Panc1 (cell line): ENCODE measurements at regions not wholly inside any gene's neighbourhood (a gene's known extent, or its start where the extent isn't known, plus 50 kb on each side); places are given as distances from the start of the nearest gene placed in this dataset.

Experiments used
- ATAC-seq: fragments of 200-7000 bp; cut with Tn5 transposase; 2 replicates; pipeline ENCODE4 v1.9.1; 2020; ENCODE audit warnings: mild to moderate bottlenecking, moderate library complexity
- BruUV-seq: library from RNA; stranded (reverse); fragments of 400-500 nt; replicated peaks from 2 replicates; lab custom pipeline; 2021; lab: Mats Ljungman, UMichigan
- CTCF ChIA-PET: fragments of 300-600 bp; sonication (Branson Sonifier 250); formaldehyde crosslinking; loops from one replicate; lab custom pipeline; 2022; ENCODE audit warnings: antibody characterized with exemption; lab: Charles Lee
- POLR2A ChIA-PET: fragments of 300-600 bp; sonication (Branson Sonifier 250); formaldehyde crosslinking; loops from one replicate; lab custom pipeline; 2022; ENCODE audit warnings: antibody characterized with exemption; lab: Charles Lee
- DNase-seq: peaks from one replicate; pipeline ENCODE4 v3.0.0-alpha.2; 2010; ENCODE audit warnings: low read depth, low spot score
- H3K27ac ChIP-seq: 2 replicates; pipeline ENCODE4 v1.5.1; 2011; ENCODE audit warnings: mild to moderate bottlenecking, low read length, inconsistent platforms
- H3K27me3 ChIP-seq: fragments of 200-500 bp; sonication (Bioruptor generic); 2 replicates; pipeline ENCODE4 v1.6.0; 2014; ENCODE audit warnings: low read length, inconsistent platforms; ENCODE audit not compliant: control insufficient read depth, insufficient read depth
- H3K36me3 ChIP-seq: fragments of 200-500 bp; sonication (Bioruptor generic); 2 replicates; pipeline ENCODE4 v1.5.1; 2014; ENCODE audit warnings: inconsistent platforms, mild to moderate bottlenecking, low read length, moderate library complexity; ENCODE audit not compliant: control insufficient read depth, insufficient read depth
- H3K4me1 ChIP-seq: 2 replicates; pipeline ENCODE4 v1.5.1; 2011; ENCODE audit warnings: inconsistent platforms, mild to moderate bottlenecking, low read length, moderate library complexity; ENCODE audit not compliant: control insufficient read depth, insufficient read depth
- H3K4me3 ChIP-seq, 2 experiments: 2 replicates each; pipeline ENCODE4 v1.5.1; 2011 to 2012; ENCODE audit warnings: low read depth in 2 of 2, low read length in 2 of 2, mild to moderate bottlenecking in 2 of 2, inconsistent platforms in 1 of 2, moderate library complexity in 1 of 2
- H3K9me3 ChIP-seq: fragments of 200-500 bp; sonication (Bioruptor generic); 2 replicates; pipeline ENCODE4 v1.5.1; 2014; ENCODE audit warnings: low read depth, mild to moderate bottlenecking, inconsistent platforms, low read length, moderate library complexity; ENCODE audit not compliant: control insufficient read depth, insufficient read depth
- CTCF ChIP-seq: fragments of 450-650 bp; IDR thresholded peaks from 2 replicates; pipeline ENCODE4 v1.5.1; 2017; ENCODE audit warnings: mild to moderate bottlenecking
- POLR2AphosphoS5 ChIP-seq: IDR thresholded peaks from 2 replicates; pipeline ENCODE4 v1.6.1; 2012; ENCODE audit warnings: mild to moderate bottlenecking, low read depth, low read length, moderate library complexity
- REST ChIP-seq, 2 experiments: IDR thresholded peaks; 2 replicates each; pipeline ENCODE4 v1.6.1; 2011 to 2012; ENCODE audit warnings: low read depth in 2 of 2, control low read depth in 1 of 2, low read length in 1 of 2, mild to moderate bottlenecking in 1 of 2, moderate library complexity in 1 of 2; ENCODE audit not compliant: insufficient read depth in 1 of 2
- SIN3A ChIP-seq: IDR thresholded peaks from 2 replicates; pipeline ENCODE4 v1.6.1; 2012; ENCODE audit warnings: low read depth, mild to moderate bottlenecking, low read length, moderate library complexity, borderline replicate concordance; ENCODE audit not compliant: insufficient read depth
- TCF7L2 ChIP-seq: IDR thresholded peaks from 2 replicates; pipeline ENCODE4 v1.6.1; 2011; ENCODE audit warnings: mild to moderate bottlenecking, low read depth, low read length, inconsistent platforms
- in situ Hi-C: cut with HindIII; loops from 2 replicates; pipeline ENCODE4 v1.10.0; 2016; ENCODE audit warnings: low sequenced_read_pairs, low pct_unique_long_range_greater_than_20kb
- intact Hi-C: fragments of 100-400 bp; cut with micrococcal nuclease; formaldehyde crosslinking; loops from one replicate; pipeline ENCODE4 v1.10.0; 2022; ENCODE audit not compliant: unreplicated experiment

GRCh38 chr1:238648296-238648695 lies 738.1 kb upstream of the CHRM3 start:
- TF ChIP-seq REST (IDR thresholded peaks at IDR 0.05; ENCODE audit: insufficient read depth in 1 of 2, low read depth in 2 of 2, low read length in 1 of 2) (no peak), CTCF (no peak), POLR2AphosphoS5 (no peak), TCF7L2 (no peak), SIN3A (no peak)
- no peak for ATAC-seq
- Histone ChIP-seq H3K4me3 (no peak overlapping the region), H3K27me3 (no peaks in the 10 kb centered on the region), H3K9me3 (no peaks in the 10 kb centered on the region), H3K4me1 (no peaks in the 10 kb centered on the region), H3K27ac (no peak overlapping the region), H3K36me3 (no peaks in the 10 kb centered on the region)
- ChIA-PET POLR2A (no interaction called here), CTCF (no interaction called here)
- no TSS peak for BruUV-seq
- DNase-seq, result no peak
- in situ Hi-C loops, result no loop called here
- intact Hi-C loops, result no loop called here

- no peak overlapping the region for H3K4me3 ChIP-seq
These were observed 738.5 kb upstream of the CHRM3 start for GRCh38 chr1:238647877-238648276.

More at GRCh38 chr1:238647877-238648276, 738.5 kb upstream of the CHRM3 start:
- no peaks in the 10 kb centered on the region for H3K9me3 ChIP-seq
- ChIA-PET CTCF (no interaction called here), POLR2A (interaction anchor here (0.6 kb wide), 1 partner anchor 49 kb away, joined by 3 read pairs; no protein-coding TSS in a partner anchor)
- no TSS peak for BruUV-seq
- TF ChIP-seq POLR2AphosphoS5, result no peak
- TF ChIP-seq CTCF, result no peak
- TF ChIP-seq REST (IDR thresholded peaks at IDR 0.05; ENCODE audit: insufficient read depth in 1 of 2, low read depth in 2 of 2, low read length in 1 of 2), result no peak
- no peak for TF ChIP-seq SIN3A
- no peak for TF ChIP-seq TCF7L2
- DNase-seq, result no peak
- no peaks in the 10 kb centered on the region for H3K36me3 ChIP-seq
- H3K27me3 ChIP-seq, result no peaks in the 10 kb centered on the region
- intact Hi-C loops, result no loop called here
- ATAC-seq, result no peak
- in situ Hi-C loops, result no loop called here
- no peaks in the 10 kb centered on the region for H3K4me1 ChIP-seq
- no peak overlapping the region for H3K27ac ChIP-seq
